PFSK-1 (cell line): ENCODE measurements at regions not wholly inside any gene's neighbourhood (a gene's known extent, or its start where the extent isn't known, plus 50 kb on each side); places are given as distances from the start of the nearest gene placed in this dataset.

Experiments used
- FOXP2 ChIP-seq: optimal IDR thresholded peaks from 2 replicates; pipeline ENCODE3; 2011; ENCODE audit warnings: borderline replicate concordance, control low read depth, inconsistent platforms; ENCODE audit not compliant: insufficient read depth; ENCODE audit errors: extremely low read length, extremely low read depth
- POLR2AphosphoS5 ChIP-seq: IDR thresholded peaks from 2 replicates; pipeline ENCODE4 v1.6.1; 2012; ENCODE audit warnings: low read depth, mild to moderate bottlenecking, control low read depth, low read length, moderate library complexity
- REST ChIP-seq, 2 experiments: IDR thresholded peaks; 2 replicates each; pipeline versions ENCODE4 v1.6.1 to v1.8.0; 2011 to 2012; ENCODE audit warnings: low read depth in 2 of 2, low read length in 2 of 2, control low read depth in 1 of 2, inconsistent platforms in 1 of 2, mild to moderate bottlenecking in 1 of 2, moderate library complexity in 1 of 2; ENCODE audit not compliant: insufficient read depth in 1 of 2
- SIN3A ChIP-seq: IDR thresholded peaks from 2 replicates; pipeline ENCODE4 v1.6.1; 2012; ENCODE audit warnings: mild to moderate bottlenecking, low read length, moderate library complexity, borderline replicate concordance; ENCODE audit not compliant: insufficient read depth
- TAF1 ChIP-seq: IDR thresholded peaks from 2 replicates; pipeline ENCODE4 v1.6.1; 2012; ENCODE audit warnings: low read length, control low read depth, borderline replicate concordance; ENCODE audit not compliant: insufficient read depth

GRCh38 chr4:124390861-124391260, 321.7 kb downstream of the ANKRD50 start:
- no peak for TF ChIP-seq SIN3A
- no peak for TF ChIP-seq FOXP2
- no peak for TF ChIP-seq TAF1
- TF ChIP-seq POLR2AphosphoS5: no peak
- TF ChIP-seq REST (IDR thresholded peaks at IDR 0.05; ENCODE audit: insufficient read depth in 1 of 2, low read depth in 2 of 2, low read length in 2 of 2): no peak

GRCh38 chr4:124396333-124396732, 316.2 kb downstream of the ANKRD50 start:
- TF ChIP-seq SIN3A (no peak), REST (IDR thresholded peaks at IDR 0.05; ENCODE audit: insufficient read depth in 1 of 2, low read depth in 2 of 2, low read length in 2 of 2) (no peak), FOXP2 (no peak), POLR2AphosphoS5 (no peak)

- TF ChIP-seq REST (IDR thresholded peaks at IDR 0.05; ENCODE audit: insufficient read depth in 1 of 2, low read depth in 2 of 2, low read length in 2 of 2) (no peak), POLR2AphosphoS5 (no peak), SIN3A (no peak), TAF1 (no peak)
Measured at GRCh38 chr4:124401606-124402005, 310.9 kb downstream of the ANKRD50 start.

GRCh38 chr4:124409044-124409443, 303.5 kb downstream of the ANKRD50 start:
- TF ChIP-seq SIN3A (no peak), REST (IDR thresholded peaks at IDR 0.05; ENCODE audit: insufficient read depth in 1 of 2, low read depth in 2 of 2, low read length in 2 of 2) (no peak), POLR2AphosphoS5 (no peak)

- no peak for TF ChIP-seq TAF1
Measured at GRCh38 chr4:124414276-124415040, 298.1 kb downstream of the ANKRD50 start.
